ENCODE measurements at regions not wholly inside any gene's neighbourhood (a gene's known extent, or its start where the extent isn't known, plus 50 kb on each side); places are given as distances from the start of the nearest gene placed in this dataset.
"Not testable (repeated sequence)": the region's sequence is repeated elsewhere in the genome, so short reads cannot be mapped to it uniquely, and the experiment has no call there.

DNA sequence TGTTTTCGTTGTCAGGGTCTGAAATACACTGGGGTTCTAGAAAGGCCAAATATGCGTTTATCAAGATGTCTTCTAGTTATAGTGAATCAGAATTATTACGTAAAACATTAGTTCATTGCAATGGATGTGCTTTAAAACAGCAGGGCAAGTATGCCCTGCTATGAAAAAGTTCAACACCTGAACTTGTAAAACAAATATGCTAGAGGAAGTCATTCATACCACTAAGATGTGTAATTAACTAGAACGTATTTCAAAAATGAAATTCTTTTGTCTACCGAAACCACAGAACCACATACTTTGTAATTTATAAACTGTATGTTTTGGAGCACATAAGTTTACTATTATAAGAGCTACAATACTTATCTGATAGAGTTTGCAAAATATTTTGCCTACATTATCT, 266.2 kb downstream of the KCTD12 start:
- DNase-seq (ENCODE audit: low spot score) = no peak

DNA sequence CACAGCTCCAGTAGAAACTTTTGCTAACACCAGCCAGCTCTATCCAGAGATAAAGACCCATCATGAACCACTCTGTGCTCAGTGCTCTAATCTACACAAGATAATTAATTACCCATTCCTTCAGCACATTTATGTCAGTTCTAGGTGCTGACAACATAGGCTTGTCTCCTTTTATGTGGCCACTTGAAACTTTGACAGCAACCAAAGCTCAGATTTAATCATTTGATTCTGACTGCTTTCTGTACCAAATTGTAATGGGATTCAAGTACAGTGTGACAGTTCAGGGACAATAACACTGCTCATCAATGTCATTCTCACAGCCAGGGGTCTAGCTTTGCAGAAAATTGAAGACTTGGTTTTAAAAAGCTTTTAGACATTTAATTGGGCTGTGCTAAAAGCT, 266.6 kb downstream of the KCTD12 start:
- DNase-seq (ENCODE audit: low spot score) = no peak

DNA sequence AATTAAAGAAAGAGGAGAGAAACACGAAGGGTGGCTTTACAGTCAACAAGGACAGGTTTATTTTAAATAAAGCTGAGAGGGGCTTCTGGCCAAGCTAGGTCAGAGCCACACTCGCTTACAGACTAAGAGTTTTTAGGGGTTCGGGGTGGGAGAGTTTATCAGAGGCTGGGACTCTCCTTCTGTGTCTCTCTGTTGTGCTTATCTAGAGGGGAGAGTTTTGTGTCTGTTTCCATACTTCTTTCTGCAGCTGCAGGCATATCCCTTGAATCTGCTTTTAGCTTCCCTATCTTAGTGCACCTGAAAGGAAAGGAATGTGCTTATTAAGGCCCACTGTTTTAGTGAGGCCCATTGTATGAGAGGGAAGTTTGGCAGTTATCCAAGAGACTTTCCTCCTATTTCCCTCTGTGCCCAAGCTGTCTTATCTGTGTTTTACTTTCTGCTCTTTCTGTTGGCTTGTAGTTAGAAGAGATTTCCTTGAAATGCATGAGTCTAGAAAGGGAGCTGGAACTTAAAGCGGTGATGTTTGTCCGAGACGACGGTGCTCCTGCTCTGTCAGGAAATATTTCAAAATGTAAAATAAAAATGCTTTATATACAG, 275.3 kb downstream of the KCTD12 start:
- no peak for DNase-seq (ENCODE audit: low spot score)

DNA sequence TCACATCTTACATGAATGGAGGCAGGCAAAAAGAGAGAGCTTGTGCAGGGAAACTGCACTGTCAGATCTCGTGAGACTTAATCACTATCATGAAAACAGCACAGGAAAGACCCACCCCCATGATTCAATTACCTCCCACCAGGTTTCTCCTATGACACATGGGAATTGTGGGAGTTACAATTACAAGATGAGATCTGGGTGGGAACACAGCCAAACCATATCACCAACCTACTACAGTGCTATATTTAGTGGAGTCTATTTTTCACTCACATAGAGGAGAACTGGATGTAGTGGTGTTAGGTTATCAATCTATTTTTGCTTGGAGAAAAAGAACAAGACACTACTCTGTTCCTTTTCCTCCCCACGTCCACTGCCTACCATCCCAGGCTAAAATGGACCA, 276.6 kb downstream of the KCTD12 start:
- DNase-seq (ENCODE audit: low spot score) = no peak

DNA sequence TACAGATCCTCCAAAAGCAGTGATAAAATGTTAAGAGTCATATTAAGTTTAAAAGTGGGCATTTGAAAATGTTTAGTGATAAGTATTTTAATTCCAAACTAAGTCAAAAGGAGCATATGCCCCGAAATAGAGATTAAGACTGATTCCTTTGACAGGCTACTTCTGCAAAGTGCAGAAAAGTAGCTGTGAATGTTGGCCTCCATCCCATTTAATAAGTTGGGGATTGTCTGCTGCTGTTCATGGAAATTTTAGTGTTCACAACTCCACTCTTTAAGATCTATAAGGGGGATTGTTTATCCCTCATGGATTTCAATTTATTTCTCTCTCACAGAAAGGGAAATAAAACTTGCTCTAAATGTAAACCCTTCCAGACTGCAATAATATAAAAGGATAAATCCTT, 278.3 kb downstream of the KCTD12 start:
- DNase-seq (ENCODE audit: low spot score) = no peak

DNA sequence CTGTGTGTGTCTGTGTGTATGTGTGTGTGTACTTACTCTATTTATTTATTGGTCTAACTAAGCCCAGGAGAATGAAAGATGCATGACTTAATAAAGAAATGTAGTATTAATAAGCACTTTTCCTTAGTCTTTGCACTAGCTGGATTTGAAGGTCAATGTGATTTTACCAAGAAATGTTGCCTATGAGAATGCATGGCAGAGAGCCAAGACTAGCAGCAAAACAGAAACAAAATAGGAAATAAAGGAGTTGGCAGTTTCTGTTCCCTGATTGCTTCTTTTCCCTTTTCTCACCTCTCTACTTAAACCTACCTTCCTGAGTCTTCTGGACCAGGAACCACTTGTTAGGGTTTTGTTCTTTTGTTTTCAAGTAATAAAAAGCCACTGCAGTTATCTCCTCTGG, 286.1 kb downstream of the KCTD12 start:
- no peak for DNase-seq (ENCODE audit: low spot score)

DNA sequence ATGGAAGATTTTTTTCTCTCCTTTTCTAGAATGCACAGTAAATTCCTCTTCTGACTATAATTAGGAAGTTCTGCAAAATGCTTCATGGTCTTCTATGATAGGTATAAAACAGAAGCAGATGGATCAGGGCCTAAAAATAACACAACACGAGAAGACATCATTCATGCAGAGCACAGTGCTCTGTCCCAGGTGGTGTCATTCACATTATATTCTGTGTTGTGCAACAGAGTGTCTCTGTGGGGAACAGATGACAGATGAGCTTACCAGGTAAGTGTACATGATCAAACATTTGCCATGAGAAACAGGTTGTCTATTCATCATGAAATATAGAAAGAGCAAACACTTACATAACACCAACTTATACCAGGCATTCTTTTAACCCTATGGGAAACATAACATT, 288.3 kb downstream of the KCTD12 start:
- DNase-seq (ENCODE audit: low spot score) = no peak

DNA sequence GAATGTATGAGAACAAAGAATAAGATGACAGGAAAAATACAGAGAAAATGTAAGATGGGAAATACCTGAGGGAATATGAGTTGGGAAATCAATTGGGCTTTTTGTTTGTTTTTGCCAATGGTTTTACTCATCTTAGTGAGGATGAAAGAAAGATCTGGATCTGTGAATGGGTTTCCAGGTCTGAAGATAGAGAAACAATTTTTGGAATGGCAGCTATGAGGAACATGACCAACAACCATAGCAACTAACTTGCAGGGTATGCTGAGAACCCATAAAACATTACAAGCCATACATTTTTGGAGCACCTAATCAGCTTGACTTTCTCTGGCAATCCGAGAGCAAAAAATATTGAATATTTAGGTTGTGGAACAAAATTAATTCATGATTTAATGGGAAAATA, 290.0 kb downstream of the KCTD12 start:
- no peak for DNase-seq (ENCODE audit: low spot score)

DNA sequence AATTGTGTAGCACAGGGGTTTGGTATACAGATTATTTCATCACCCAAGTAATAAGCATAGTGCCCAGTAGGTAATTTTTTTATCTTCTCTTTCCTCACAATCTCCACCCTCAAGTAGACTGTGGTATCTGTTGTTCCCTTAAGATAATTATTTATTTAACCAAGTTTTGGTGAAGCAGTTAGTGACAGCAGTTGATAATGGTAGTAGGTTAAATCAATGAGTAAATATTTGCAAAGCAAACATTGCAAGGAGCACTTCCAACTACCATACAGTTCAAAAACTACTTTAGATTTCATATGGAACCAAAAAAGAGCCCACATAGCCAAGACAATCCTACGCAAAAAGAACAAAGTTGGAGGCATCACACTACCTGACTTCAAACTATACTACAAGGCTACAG, 291.8 kb downstream of the KCTD12 start:
- no peak for DNase-seq (ENCODE audit: low spot score)

DNA sequence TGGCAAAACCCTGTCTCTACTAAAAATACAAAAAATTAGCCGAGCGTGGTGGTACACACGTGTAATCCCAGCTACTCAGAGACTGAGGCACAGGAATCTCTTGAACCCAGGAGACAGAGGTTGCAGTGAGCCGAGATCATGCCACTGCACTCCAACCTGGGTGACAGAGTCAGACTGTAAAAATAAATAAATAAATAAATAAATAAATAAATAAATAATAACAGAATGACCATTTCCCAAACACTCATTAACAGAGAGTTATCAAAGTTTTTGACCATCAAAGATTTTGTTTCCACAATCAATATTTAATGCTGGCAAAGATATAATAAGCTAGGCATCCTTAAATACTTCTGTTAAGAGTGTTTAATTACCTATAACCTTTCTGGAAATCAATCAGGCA, 299.4 kb downstream of the KCTD12 start:
- DNase-seq (ENCODE audit: low spot score) = no peak

DNA sequence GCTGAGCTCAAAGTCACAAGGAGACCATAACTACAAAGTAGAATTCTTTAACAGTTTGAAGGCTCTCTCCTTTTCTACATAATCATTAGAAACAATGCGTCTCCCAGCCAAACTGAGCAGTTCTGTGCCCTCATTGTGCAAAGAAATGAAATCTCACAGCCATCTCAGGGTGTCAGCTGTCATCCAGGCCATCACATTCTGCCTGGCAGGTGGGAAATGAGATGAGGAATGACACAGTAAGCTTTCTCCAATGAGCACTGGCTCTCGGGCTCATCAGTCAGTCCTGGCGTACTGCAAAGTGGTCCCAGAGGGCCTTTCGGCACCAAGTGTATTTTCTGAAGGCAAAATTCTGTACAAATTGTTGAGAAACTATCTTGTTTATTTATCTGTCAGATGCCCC, 306.5 kb downstream of the KCTD12 start:
- DNase-seq (ENCODE audit: low spot score) = no peak

DNA sequence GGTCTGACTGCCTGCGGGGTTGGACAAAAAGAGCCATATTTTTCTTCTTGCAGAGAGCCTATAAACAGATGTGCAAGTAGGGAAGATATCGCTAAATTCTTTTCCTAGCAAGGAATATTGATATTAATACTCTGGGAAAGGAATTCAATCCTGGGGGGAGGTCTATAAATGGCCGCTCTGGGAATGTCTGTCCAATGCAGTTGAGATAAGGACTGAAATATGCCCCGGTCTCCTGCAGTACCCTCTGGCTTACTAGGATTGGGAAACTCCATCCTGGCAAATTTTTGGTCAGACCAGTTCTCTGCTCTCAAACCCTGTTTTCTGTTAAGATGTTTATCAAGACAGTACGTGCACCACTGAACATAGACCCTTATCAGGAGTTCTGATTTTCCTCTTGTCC, 310.6 kb downstream of the KCTD12 start:
- DNase-seq (ENCODE audit: low spot score) = not testable (repeated sequence)

DNA sequence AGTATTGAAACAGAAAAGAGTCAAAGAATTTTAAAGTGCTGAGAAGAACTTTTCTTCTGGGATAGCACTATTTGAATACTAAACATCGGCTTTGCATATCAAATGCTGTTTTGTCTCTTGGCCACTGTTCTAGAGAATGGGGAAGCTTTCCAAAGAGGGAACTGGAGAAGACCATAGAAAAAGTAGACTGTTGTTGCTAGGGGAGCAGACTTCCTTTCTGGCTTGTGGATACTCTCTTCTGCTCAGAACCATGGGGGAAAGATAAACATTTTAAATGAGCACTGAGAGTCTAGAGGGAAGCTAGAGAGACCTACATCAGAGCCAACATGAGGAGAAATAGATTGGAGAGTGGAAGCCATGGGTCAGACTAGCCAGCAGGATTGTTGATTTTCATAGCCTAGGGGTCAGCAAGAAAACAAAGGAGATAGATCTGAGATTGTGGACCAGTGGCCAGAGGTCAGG, 315.7 kb downstream of the KCTD12 start:
- no peak for DNase-seq (ENCODE audit: low spot score)

DNA sequence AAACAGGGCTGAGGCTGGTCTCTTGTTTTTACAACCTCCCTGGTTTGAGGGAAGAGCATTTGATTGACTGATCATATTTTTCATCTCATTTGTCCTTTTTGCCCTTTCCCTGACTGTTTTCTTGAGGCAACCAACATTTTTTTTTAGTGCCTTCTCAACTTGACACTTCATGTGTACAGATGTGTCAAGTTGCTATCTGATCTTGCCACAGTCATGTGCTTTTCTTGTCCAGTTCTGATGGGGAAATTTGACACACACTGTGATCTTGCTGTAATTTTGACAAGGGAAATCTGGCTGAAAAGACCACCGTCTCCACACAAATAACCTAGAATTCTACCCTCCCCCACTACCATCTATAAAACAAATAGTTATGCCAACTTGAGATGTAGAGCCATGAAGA, 329.6 kb downstream of the KCTD12 start:
- no peak for DNase-seq (ENCODE audit: low spot score)

DNA sequence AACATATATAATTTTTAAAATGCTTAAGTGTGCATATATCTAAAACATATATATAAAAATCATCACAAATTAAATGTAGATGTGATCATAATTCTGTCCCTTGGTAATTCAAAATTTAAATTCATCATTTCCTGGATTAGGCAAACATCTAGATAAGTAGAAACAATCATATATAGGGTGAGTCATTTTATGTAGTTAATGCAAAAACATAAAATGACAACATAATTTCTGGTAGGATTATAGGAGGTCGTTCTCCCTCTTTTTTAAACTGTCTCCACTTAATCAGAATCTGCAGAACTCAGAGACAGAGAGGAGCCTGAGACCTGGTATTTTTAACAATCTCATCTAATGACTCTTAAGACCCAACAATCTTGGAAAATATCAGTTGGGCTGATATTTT, 333.4 kb downstream of the KCTD12 start:
- DNase-seq (ENCODE audit: low spot score) = no peak

DNA sequence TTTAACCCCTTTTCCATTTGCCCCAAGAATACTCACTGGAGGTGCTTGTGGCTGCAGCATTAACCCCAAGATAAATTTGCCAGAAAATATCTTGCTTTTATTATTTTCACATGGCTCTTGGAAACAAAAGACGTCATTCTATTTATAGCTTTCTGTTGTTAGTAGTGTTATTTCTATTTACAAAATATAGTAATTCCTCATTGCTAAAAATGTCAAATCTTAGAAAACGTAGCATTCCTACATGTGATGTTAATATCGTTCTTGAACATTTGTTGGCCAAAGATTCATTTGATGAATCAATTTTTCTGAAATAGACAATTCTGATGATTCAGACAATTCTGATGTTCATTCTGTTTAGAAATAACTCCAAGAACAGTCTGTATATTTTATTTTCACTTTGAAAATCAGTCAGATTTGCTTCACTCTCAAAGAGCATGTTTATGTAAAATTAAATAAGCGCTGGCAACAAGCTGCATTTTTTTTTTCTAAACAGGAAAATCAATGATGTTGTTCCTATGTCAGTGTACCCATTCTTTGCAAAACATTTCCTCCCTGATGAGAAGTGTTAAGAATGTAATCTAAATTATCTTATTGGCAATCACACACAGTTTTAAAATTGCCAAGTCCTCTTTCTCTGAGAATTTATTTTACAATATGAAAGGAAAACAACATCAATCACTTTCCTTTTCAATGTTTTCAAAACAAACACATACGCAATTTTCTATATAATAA, 334.0 kb downstream of the KCTD12 start:
- DNase-seq (ENCODE audit: low spot score) = no peak

DNA sequence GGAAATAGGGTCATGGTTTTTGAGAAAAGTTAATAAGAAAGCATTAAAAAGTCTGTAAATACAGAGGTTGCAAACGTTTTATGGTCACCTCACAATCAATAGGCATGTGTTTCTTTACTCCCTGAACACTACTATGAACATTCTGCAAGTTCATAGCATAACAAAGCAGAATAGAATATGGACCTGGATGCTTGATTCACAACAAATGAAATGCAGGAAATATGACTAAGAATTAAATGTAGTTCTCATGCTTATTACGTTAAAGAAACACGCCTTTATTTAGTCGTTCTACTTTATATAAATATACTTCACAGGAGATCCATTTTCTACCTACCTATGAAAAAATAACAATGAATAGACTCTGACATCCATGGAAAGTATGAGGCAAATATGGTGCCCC, 344.0 kb downstream of the KCTD12 start:
- no peak for DNase-seq (ENCODE audit: low spot score)

DNA sequence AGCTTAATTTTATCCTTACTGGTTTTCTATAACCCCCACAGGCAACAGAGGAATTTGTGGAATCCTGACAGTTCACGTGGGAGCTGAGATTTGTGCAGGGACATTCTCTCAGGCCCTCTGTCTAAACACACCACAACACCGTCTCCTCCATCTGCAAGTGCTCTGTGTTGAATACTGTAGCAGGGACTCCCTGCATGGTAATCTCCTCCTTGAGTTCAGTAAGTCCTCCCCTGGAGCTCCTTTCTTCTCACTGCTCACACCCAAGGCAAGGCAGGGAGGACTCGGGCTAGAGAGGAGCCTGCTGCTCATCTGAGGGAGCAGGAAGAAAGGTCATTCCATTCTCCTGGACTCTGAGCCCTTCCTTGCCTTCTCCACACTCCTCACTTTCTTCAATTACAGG, 348.2 kb downstream of the KCTD12 start:
- no peak for DNase-seq (ENCODE audit: low spot score)

DNA sequence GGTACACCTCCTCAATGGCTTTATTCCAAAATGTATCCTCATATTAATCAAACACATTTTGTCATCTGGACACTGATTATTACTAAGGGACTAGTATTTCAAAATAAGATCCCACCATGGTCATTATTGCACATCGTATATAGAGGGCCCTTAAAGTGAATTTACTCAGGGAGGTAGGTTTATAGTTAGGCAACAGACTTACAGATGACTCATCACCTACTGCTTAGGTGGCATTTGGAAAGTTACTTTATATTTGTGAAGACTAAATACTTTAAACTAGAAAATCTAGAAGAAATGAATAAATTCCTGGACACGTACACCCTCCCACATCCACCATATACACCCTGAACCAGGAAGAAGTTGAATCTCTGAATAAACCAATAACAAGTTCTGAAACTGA, 353.0 kb downstream of the KCTD12 start:
- no peak for DNase-seq (ENCODE audit: low spot score)

DNA sequence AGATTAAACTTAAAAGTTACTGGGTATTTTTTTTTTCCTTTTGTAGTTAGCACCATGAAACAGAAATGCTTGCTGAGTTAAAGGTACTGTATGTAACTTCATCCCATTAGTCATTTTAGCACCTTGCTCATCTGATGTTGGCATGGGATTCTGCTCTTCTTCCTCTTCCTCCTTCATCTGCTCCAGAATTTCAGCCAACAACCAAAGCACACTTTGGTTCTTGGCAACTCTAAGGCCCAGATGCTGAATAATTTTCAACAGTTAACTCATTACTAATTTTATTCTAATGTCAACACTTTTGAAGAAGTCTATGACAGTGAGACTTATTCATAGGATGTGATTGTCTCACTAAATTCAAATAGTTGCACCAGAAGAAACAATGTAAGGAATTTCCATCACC, 359.2 kb downstream of the KCTD12 start:
- DNase-seq (ENCODE audit: low spot score) = no peak

DNA sequence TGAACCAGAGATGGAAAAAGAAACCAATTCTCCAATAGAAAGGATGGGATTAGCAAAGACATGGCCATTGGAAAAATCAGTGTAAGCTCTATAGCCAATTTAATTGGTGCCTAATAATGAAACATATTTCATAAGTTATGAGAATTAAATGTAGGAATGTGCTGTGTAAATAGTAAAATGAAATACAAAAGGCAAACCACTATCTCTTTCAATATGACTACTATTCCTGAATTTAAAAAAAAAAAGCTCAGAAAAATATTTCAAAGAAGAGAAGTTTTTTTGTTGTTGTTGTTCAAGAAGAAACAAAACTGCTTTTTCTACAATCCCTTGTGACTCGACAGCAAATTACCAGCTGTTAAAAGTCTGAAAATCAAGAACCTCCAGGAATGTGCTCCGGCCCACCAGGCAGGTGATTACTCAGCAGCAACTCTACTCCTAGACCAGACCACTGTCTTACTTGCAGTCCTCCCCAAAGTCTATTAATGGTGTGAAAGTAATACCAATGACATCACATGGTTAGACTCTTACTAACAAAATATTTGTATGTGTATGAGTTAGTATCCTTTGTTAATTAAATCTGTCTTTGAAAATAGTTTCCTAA, 362.4 kb downstream of the KCTD12 start:
- no peak for DNase-seq (ENCODE audit: low spot score)

DNA sequence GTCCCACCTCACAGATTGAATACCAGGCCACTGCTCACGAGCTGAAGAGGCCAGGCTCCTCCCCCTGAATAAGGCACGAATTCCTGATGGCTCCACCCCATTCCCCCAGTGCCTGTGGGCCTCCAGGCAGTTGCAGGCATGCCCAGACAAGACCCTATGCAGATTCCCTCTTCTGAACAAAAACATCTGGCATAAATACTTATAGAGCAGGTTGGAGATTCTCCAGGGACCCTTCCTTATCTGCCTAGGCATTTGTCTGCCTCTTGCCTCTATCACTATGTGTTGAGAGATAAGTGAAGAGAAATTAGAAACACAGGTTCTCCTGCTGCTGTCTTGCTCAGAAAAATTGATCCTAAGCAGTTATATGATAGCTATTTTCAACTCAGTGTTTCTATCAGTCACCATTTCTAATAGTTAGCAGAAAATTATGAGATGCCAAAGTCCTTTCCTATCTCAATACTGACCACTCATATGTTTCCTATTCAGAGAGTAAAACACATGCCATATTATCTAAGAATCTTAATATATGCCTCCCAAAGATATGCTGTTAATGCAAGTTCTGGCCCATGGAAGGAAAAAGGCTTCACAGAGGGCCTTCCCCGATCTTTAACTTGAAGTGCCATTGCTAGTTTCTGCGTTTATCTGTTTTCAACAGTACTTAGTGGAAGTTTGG, 364.0 kb downstream of the KCTD12 start:
- no peak for DNase-seq (ENCODE audit: low spot score)

DNA sequence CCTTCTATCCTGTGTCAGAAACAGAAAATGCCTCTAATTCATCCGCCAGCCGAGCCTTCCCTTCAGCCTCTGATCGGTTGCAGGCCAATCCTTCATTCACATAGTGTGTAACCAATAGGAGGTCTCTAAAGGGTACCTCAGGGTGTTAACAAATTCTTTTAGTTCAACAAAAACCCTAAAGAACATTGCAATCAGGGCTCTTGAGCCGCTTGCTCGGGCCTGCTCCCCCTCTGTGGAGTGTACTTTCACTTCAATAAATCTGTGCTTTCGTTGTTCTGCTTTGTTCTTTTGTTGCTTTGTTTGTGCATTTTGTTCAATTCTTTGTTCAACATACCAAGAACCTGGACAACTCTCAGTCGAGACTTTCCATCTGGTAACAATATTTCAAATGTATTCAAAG, 366.5 kb downstream of the KCTD12 start:
- DNase-seq (ENCODE audit: low spot score) = no peak
